ENCODE measurements at regions not wholly inside any gene's neighbourhood (a gene's known extent, or its start where the extent isn't known, plus 50 kb on each side); places are given as distances from the start of the nearest gene placed in this dataset.

GRCh38 chr2:104468846-104469245 lies 385.1 kb upstream of the POU3F3 start:
- TF ChIP-seq POLR2A (IDR thresholded peaks at IDR 0.05) (no peak), CTCF (IDR thresholded peaks at IDR 0.05) (no peak)

Data from uterus (tissue), 2 donors.